ENCODE measurements at regions not wholly inside any gene's neighbourhood (a gene's known extent, or its start where the extent isn't known, plus 50 kb on each side); places are given as distances from the start of the nearest gene placed in this dataset.

DNA sequence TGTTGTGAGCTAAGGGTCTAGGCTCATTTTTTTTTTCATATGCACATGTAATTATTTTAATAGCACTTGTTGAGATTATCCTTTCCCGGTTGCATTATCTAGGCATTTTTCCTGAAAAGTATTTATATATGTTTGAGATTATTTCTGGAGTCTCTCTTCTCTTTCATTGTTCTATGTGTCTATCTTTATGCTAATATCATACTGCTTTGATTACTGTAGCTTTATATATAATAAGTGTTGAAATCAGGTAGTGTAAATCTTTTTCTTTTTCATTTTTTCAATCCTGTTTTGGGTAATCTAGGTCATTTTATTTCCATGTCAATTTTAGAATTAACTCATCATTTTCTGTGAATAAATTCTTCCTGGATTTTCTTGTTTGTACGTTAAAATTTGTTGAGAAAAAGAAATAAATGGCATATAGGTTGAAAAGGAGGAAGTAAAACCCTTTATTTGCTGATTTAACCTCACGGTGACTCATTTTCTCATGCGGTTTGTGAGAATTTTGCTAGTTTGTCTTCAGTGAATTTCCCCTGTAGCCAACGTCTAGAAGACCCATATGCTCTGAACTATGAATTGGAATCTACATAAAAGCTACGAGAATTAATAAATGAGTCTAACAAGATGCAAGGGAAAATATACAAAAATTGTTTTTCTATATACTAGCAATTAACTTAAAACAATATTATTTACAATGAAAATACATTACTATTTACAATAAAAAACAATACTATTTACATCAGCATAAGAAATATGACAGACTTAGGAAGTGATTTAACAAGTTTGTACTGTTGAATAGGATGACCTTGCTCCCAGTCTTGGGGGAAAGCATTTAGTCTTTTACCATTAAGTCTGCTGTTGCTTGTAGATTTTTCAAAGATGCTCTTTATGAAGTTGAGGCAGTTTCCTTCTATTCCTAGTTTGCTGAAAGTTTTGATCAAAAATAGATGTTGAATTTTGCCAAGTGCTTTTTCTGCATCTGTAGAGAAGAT is 105.0 kb downstream of the SNAPC1 start:
- ATAC-seq, result no peak
- no peak for FAIRE-seq

DNA sequence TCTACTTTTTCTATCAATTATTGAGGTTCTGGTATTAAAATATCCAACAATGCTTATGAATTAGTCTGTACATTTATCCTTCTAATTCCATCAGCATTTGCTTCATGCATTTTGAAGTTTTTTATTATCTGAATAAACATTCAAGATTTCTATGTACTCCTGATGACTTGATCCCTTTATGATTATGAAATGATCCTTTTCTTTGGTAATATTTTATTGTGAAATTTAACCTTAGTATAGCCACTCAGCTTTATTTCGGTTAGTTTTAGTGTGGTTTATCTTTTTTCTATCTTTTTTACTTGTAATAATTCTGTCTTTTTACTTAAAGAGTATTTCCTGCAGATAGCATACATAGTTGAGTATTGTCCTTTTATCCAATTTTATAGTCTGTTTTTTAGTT is 106.6 kb downstream of the SNAPC1 start:
- FAIRE-seq (peak; percentile 68), ATAC-seq (no peak), DNase-seq (no peak)
- Histone ChIP-seq H3K36me3 (no peaks in the 10 kb centered on the region), H3K27ac (no peak overlapping the region), H3K4me3 (no peak overlapping the region), H3K4me1 (no peaks in the 10 kb centered on the region), H3K27me3 (no peaks in the 10 kb centered on the region), H3K9me3 (no peaks in the 10 kb centered on the region)
- WGBS, 2 donors, result 86 to 91% methylated on average over 1 of the region's 1 CpG
- TF ChIP-seq, protein P1, sequence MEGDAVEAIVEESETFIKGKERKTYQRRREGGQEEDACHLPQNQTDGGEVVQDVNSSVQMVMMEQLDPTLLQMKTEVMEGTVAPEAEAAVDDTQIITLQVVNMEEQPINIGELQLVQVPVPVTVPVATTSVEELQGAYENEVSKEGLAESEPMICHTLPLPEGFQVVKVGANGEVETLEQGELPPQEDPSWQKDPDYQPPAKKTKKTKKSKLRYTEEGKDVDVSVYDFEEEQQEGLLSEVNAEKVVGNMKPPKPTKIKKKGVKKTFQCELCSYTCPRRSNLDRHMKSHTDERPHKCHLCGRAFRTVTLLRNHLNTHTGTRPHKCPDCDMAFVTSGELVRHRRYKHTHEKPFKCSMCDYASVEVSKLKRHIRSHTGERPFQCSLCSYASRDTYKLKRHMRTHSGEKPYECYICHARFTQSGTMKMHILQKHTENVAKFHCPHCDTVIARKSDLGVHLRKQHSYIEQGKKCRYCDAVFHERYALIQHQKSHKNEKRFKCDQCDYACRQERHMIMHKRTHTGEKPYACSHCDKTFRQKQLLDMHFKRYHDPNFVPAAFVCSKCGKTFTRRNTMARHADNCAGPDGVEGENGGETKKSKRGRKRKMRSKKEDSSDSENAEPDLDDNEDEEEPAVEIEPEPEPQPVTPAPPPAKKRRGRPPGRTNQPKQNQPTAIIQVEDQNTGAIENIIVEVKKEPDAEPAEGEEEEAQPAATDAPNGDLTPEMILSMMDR (IDR thresholded peaks at IDR 0.05), result no peak
- intact Hi-C loops (cut with DNase I), result no loop called here

More for the DNA sequence above, 105.0 kb downstream of the SNAPC1 start:
- intact Hi-C loops (cut with DNase I), result no loop called here
- TF ChIP-seq, protein P1 (IDR thresholded peaks at IDR 0.05), result no peak
- Histone ChIP-seq H3K27ac (no peak overlapping the region), H3K9me3 (no peaks in the 10 kb centered on the region), H3K4me3 (no peak overlapping the region), H3K36me3 (no peaks in the 10 kb centered on the region), H3K4me1 (no peaks in the 10 kb centered on the region), H3K27me3 (no peaks in the 10 kb centered on the region)
- no peak for DNase-seq
- 80 to 82% methylated on average over 6 of the region's 6 CpGs for WGBS, 2 donors

DNA sequence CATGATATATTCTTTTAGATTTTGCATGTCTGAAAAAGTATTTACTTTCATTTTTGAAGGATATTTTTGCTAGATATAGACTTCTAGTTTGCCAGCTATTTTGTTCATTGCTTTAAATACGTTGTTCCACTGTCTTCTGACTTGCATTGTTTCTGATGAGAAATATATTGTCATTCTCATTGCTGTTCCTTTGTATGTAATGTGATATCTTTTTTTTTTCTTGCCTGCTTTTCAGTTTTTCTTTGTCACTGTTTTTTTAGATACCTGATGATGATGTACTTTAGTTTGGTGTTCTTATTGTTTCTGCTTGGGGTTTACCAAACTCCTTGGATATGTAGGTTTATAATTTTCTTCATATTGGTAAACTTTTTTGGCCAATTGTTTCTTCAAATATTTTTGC is 107.9 kb downstream of the SNAPC1 start:
- DNase-seq (no peak), FAIRE-seq (no peak), ATAC-seq (no peak)
- 86 to 91% methylated on average over 1 of the region's 1 CpG for WGBS, 2 donors
- Histone ChIP-seq H3K9me3 (no peaks in the 10 kb centered on the region), H3K4me1 (no peaks in the 10 kb centered on the region), H3K4me3 (no peak overlapping the region), H3K27me3 (no peaks in the 10 kb centered on the region), H3K27ac (no peak overlapping the region), H3K36me3 (no peaks in the 10 kb centered on the region)
- intact Hi-C loops (cut with DNase I), result no loop called here
- TF ChIP-seq, protein P1 (IDR thresholded peaks at IDR 0.05), result no peak

GRCh38 chr14:61872452-61872851 is 110.2 kb downstream of the SNAPC1 start:
- TF ChIP-seq, protein P1 (IDR thresholded peaks at IDR 0.05), result no peak
- intact Hi-C loops (cut with DNase I), result no loop called here

DNA sequence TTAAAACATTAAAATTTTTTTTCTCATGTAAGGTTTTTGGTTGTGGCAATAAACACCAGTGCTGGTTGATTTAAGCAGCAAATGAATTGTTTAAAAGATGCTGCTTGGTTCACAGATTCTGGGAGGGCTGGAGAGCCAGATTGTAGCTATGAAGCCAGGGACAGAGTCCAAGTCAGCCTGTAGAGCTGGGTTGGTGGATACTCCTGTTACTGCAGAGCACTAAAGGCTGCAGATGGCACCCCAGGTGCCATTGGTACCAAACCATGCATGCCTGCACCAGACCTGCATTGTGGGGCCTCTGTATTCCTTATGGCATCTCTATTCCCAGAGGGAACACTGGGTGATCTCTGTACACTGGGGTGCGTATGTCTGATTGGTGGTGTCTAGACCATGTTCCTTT is 113.3 kb downstream of the SNAPC1 start:
- ATAC-seq (no peak), DNase-seq (no peak), FAIRE-seq (no peak)
- WGBS, 2 donors, result 94 to 100% methylated on average over 1 of the region's 1 CpG
- H3K4me3 ChIP-seq, result no peak overlapping the region
- H3K27ac ChIP-seq, result no peak overlapping the region
- H3K4me1 ChIP-seq, result no peaks in the 10 kb centered on the region
- H3K9me3 ChIP-seq, result no peaks in the 10 kb centered on the region
- intact Hi-C loops (cut with DNase I), result no loop called here
- H3K36me3 ChIP-seq, result no peaks in the 10 kb centered on the region
- H3K27me3 ChIP-seq, result no peaks in the 10 kb centered on the region
- TF ChIP-seq, protein P1 (IDR thresholded peaks at IDR 0.05), result no peak

More at GRCh38 chr14:61872452-61872851, 110.2 kb downstream of the SNAPC1 start:
- Histone ChIP-seq H3K27ac (no peak overlapping the region), H3K9me3 (no peaks in the 10 kb centered on the region), H3K4me3 (no peak overlapping the region), H3K36me3 (no peaks in the 10 kb centered on the region), H3K27me3 (no peaks in the 10 kb centered on the region), H3K4me1 (no peaks in the 10 kb centered on the region)
- no peak for FAIRE-seq
- no peak for ATAC-seq
- WGBS, 2 donors, result 50 to 56% methylated on average over 1 of the region's 1 CpG
- no peak for DNase-seq
